CD4-positive, alpha-beta T cell treated with Interleukin-4 for 1 hour (primary cell): ENCODE measurements at regions not wholly inside any gene's neighbourhood (a gene's known extent, or its start where the extent isn't known, plus 50 kb on each side); places are given as distances from the start of the nearest gene placed in this dataset.
"Not testable (repeated sequence)": the region's sequence is repeated elsewhere in the genome, so short reads cannot be mapped to it uniquely, and the experiment has no call there.

ENCODE experiments used
- DNase-seq, 2 donors: peaks; one replicate each; pipeline ENCODE4 v3.0.0-alpha.2; 2020 to 2022

- no peak for DNase-seq
Observed at GRCh38 chr1:87398641-87399040, 70.0 kb downstream of the LMO4 start.

GRCh38 chr1:87399264-87399663 is 70.6 kb downstream of the LMO4 start:
- DNase-seq, result no peak

GRCh38 chr1:87399701-87400100 is 71.0 kb downstream of the LMO4 start:
- no peak for DNase-seq

- DNase-seq, result no peak
Observed at GRCh38 chr1:87400813-87401212, 72.1 kb downstream of the LMO4 start.

- no peak for DNase-seq
Observed at GRCh38 chr1:87402241-87403002, 73.7 kb downstream of the LMO4 start.

GRCh38 chr1:87403061-87403820 is 74.6 kb downstream of the LMO4 start:
- DNase-seq, result no peak

GRCh38 chr1:87404296-87404695 is 75.6 kb downstream of the LMO4 start:
- DNase-seq, result peak in 1 of 2 donors; percentile 53

GRCh38 chr1:87408665-87409248 is 80.1 kb downstream of the LMO4 start:
- no peak for DNase-seq

GRCh38 chr1:87410776-87411480 is 82.2 kb downstream of the LMO4 start:
- no peak for DNase-seq

- not testable (repeated sequence) for DNase-seq
Observed at GRCh38 chr1:87413846-87414245, 85.2 kb downstream of the LMO4 start.

GRCh38 chr1:87418048-87418447 is 89.4 kb downstream of the LMO4 start:
- no peak for DNase-seq

GRCh38 chr1:87421809-87422208 is 93.1 kb downstream of the LMO4 start:
- no peak for DNase-seq

- DNase-seq, result no peak
Observed at GRCh38 chr1:87424541-87424940, 95.9 kb downstream of the LMO4 start.

- DNase-seq, result no peak
Observed at GRCh38 chr1:87426463-87427249, 98.0 kb downstream of the LMO4 start.

GRCh38 chr1:87428367-87428766 is 99.7 kb downstream of the LMO4 start:
- DNase-seq, result no peak

GRCh38 chr1:87428883-87429282 is 100.2 kb downstream of the LMO4 start:
- no peak for DNase-seq

GRCh38 chr1:87432685-87433084 is 104.0 kb downstream of the LMO4 start:
- no peak for DNase-seq

- not testable (repeated sequence) for DNase-seq
Observed at GRCh38 chr1:87433101-87433500, 104.4 kb downstream of the LMO4 start.

- DNase-seq, result no peak
Observed at GRCh38 chr1:87435484-87435883, 106.8 kb downstream of the LMO4 start.

GRCh38 chr1:87436115-87436514 is 107.4 kb downstream of the LMO4 start:
- DNase-seq, result not testable (repeated sequence)

- no peak for DNase-seq
Observed at GRCh38 chr1:87436534-87436933, 107.9 kb downstream of the LMO4 start.

- no peak for DNase-seq
Observed at GRCh38 chr1:87437663-87438295, 109.1 kb downstream of the LMO4 start.
